ENCODE measurements at regions not wholly inside any gene's neighbourhood (a gene's known extent, or its start where the extent isn't known, plus 50 kb on each side); places are given as distances from the start of the nearest gene placed in this dataset.

DNA sequence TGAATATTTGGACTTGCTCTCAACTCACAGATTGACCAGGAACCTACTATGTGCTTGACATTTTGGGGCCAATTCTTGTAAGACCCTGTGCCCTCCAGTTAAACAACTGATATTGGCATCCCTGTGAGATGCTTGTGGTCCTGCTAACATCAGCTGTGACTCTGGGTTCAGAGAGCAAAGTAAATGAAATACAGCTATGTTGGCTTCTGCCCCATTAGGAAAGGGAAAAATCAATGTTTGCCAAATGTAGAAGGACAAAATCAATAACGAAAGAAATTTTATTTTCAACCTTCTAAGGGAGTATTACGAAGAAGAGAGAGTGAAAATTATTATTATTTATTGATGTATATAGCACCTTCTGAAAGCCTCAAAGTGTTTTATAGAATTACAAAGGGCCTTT, 266.9 kb upstream of the ARID1B start:
- TF ChIP-seq, protein P1, sequence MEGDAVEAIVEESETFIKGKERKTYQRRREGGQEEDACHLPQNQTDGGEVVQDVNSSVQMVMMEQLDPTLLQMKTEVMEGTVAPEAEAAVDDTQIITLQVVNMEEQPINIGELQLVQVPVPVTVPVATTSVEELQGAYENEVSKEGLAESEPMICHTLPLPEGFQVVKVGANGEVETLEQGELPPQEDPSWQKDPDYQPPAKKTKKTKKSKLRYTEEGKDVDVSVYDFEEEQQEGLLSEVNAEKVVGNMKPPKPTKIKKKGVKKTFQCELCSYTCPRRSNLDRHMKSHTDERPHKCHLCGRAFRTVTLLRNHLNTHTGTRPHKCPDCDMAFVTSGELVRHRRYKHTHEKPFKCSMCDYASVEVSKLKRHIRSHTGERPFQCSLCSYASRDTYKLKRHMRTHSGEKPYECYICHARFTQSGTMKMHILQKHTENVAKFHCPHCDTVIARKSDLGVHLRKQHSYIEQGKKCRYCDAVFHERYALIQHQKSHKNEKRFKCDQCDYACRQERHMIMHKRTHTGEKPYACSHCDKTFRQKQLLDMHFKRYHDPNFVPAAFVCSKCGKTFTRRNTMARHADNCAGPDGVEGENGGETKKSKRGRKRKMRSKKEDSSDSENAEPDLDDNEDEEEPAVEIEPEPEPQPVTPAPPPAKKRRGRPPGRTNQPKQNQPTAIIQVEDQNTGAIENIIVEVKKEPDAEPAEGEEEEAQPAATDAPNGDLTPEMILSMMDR (IDR thresholded peaks at IDR 0.05) = no peak
- no peak for TF ChIP-seq POLR2A (IDR thresholded peaks at IDR 0.05)
- no peak for TF ChIP-seq EP300 (IDR thresholded peaks at IDR 0.05)
